ENCODE measurements at regions not wholly inside any gene's neighbourhood (a gene's known extent, or its start where the extent isn't known, plus 50 kb on each side); places are given as distances from the start of the nearest gene placed in this dataset.
"Not testable (repeated sequence)": the region's sequence is repeated elsewhere in the genome, so short reads cannot be mapped to it uniquely, and the experiment has no call there.

DNA sequence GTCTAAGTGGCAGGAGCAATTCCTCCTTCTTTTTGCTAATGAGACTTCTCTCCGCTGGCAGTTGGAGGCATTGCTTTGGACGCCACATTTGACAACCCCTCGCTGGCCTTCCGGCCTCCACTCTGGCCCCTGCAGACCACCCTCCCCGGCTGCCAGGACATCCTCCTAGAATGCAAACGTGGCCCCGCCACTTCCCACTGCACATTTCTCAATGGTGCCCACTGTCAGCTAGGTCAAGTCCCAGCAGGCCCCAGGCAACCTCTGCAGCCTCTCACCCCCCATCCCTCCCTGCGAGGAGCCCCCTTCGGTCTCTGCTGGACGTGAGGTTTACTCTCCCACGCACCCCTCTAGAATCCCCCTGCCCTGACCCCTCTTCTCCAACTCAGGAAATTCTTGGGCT lies 250.3 kb downstream of the FOXL1 start:
- DNase-seq (ENCODE audit: low read depth in 2 of 2) = no peak

DNA sequence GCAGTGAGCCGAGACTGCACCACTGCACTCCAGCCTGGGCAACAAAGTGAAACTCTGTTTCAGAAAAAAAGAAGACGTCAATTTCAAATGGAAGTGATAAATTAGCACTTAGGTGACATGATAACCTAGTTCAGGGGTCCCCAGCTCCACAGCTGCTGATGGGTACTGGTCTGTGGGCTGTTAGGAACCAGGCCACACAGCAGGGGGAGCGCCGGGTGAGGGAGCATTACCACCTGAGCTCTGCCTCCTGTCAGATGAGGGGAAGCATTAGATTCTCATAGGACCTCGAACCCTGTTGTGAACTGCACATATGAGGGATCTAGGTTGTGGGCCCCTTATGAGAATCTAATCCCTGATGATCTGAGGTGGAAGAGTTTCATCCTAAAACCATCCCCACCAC lies 253.0 kb downstream of the FOXL1 start:
- no peak for DNase-seq (ENCODE audit: low read depth in 2 of 2)

GRCh38 chr16:86833136-86833535 lies 254.8 kb downstream of the FOXL1 start:
- DNase-seq (ENCODE audit: low read depth in 2 of 2) = no peak

GRCh38 chr16:86834451-86835035 lies 256.2 kb downstream of the FOXL1 start:
- no peak for DNase-seq (ENCODE audit: low read depth in 2 of 2)

DNA sequence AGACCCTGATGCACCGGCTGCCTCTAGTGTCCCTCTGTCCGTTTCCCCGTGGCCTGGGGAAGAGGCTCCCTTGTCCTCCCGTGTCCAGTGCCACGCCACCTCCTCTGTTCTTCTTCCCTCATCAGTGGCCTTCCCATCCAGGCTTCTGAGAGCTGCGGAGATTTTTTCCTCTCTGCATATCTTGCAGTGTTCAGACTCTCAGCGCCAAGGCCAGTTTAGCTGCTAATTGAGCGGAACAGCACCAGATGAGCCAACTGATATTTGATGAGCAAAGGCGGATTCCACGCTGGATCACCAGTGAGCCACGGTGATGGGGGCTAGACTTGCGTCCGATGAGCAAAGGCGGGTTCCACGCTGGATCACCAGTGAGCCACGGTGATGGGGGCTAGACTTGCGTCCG lies 257.6 kb downstream of the FOXL1 start:
- DNase-seq (ENCODE audit: low read depth in 2 of 2) = no peak

GRCh38 chr16:86836503-86837129 lies 258.3 kb downstream of the FOXL1 start:
- no peak for DNase-seq (ENCODE audit: low read depth in 2 of 2)

- no peak for DNase-seq (ENCODE audit: low read depth in 2 of 2)
Measured at GRCh38 chr16:86843812-86844211, 265.5 kb downstream of the FOXL1 start.

DNA sequence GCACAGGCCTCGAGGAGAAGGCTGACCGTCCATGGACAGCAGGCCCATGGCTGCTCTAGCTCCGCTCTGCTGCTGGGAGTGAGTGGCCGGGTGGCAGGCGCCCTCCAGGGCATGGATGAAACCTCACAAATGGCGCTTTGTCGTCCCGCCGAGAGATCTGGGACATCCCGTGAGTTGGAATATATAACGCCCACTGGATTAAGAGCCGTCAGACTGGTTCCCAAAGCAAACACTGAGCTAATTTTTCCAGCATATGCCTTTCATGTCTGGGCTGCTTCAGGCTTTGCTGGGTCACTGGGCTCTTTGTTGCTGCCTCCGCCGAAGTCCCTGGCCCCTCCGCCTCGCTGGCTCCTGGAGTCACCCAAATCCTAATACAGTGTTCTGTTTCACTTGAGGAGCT lies 266.3 kb downstream of the FOXL1 start:
- DNase-seq (ENCODE audit: low read depth in 2 of 2) = no peak

- DNase-seq (ENCODE audit: low read depth in 2 of 2) = no peak
Measured at GRCh38 chr16:86846136-86846535, 267.8 kb downstream of the FOXL1 start.

DNA sequence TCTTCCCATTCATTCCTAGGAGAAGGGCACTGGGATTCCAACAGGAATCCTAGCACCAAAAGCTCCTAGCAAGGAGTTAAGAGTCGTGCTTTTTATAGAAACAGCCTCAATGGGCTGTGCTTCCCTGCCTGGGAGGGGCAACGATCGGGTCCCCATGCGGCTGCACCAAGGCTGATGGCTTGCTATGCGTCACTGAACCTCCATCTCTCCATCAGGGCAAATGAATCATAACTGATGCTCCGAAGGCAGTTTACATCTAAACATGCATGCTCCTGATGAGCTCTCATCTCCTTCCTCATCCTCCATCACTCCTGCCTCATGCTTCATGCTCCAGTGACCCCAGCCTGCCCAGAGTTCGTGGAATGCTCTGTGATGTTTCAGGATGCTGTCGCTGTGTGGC lies 270.5 kb downstream of the FOXL1 start:
- no peak for DNase-seq (ENCODE audit: low read depth in 2 of 2)

GRCh38 chr16:86850670-86851069 lies 272.3 kb downstream of the FOXL1 start:
- no peak for DNase-seq (ENCODE audit: low read depth in 2 of 2)

DNA sequence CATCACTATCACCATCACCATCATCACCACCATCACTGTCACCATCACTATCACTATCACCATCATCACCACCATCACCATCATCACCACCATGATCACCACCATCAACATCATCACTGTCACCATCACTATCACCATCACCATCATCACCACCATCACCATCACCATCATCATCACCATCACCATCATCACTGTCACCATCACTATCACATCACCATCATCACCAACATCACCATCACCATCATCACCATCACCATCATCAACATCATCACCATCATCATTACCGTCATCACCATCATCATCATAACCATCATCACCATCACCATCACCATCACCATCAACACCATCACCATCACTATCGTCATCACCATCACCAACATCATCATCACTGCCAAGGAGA lies 273.8 kb downstream of the FOXL1 start:
- DNase-seq (ENCODE audit: low read depth in 2 of 2) = no peak

DNA sequence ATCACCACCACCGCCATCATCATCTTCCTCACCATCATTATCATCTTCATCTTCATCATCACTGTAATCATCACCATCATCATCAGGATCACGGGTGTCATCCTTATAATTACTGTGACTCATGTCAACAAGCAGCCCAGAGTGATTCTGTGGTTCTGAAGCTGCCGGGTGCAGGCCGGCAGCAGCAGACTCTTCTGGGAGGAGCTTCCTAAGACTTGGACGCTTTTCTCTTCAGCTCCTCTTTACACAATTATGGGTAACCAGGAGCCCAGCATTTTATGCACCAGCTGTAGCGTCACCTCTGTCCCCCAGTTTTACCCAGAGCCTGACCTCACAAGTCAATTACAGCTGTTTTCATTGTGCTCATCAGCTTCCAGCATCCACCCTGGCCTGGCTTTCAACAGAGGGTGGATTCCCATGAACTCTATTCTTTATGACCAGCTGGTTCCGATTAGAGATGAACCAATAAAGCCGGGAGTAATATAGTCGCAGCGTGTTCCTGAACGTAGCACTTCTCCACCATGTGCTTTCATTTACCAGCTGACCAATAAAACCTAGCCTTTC lies 275.8 kb downstream of the FOXL1 start:
- no peak for DNase-seq (ENCODE audit: low read depth in 2 of 2)

GRCh38 chr16:86854626-86855294 lies 276.4 kb downstream of the FOXL1 start:
- no peak for DNase-seq (ENCODE audit: low read depth in 2 of 2)

DNA sequence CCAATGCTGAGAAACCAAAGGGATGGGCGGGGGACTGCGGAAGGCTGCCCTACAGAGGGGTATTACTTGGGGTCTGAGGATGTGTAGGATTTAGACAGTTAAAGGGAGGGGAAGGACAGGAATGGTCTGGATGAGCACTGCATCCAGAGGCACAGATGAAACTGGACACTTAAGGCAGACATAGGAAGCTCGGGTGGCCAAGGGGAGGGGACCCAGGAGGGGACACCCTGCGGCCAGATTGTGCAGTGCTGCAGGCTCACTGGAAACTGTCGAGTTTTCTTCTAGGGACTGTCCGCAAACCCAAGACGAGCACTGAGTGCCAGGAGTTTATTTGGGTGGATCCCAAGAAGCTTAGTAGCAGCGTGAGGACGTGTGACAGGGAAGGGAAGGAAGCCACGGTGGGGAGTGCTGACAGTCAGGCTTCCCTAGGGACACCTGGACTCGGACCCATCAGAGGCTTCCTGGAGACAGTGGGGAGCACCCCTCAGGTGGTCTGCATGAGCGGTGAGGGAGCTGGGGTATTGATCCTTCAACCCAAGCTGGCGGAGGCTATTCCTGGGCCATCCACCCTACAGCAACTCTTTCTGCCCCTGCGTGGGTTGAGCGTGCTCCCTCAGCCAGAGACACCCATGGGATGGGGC lies 278.7 kb downstream of the FOXL1 start:
- DNase-seq (ENCODE audit: low read depth in 2 of 2) = no peak

DNA sequence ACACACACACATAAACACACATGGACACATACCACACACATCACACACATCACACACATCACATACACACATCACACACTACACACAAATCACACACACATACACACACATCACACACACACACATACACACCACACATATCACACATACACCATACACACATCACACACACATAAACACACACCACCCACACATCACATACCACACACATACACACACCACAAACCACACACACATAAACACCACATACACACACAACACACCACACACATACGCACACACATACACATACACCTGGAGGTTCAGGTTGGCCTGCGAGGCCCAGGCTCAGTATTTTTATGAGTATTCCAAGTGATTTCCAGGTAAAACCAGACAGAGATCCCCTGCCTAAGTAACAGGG lies 279.5 kb downstream of the FOXL1 start:
- DNase-seq (ENCODE audit: low read depth in 2 of 2) = no peak

GRCh38 chr16:86858501-86858900 lies 280.2 kb downstream of the FOXL1 start:
- no peak for DNase-seq (ENCODE audit: low read depth in 2 of 2)

- not testable (repeated sequence) for DNase-seq (ENCODE audit: low read depth in 2 of 2)
Measured at GRCh38 chr16:86861270-86861858, 283.0 kb downstream of the FOXL1 start.

DNA sequence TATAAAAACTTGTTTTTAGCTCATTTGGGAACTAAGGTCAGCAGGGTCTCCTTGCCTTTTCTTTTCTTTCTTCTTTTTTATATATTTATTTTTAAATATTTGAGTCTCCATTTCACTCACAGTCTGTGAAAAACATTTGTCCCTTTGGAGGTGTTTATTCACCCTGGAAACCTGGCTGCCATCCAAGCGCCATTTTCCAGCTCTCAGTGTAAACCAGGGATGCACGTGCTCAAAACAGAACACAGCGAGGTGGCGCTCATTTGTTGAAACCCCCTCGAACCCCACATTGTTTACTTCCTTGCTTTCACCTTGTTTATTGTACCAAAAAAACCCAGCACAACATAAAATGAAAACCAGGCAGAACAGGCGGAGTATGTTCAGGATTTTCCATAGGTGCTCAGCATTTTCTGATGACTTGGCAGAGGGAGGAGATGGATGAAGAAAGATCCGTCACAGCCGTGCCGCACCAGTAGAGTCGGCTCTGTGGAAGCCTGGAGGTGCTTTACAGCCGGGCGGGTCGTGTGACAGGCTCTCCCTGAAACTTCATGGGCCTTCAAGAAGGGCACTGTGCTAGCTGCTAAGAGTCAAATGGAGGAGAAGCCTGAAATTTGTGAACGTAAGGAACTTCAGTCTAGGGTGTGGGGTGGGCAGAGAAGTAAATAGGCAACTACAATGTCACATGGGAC lies 284.4 kb downstream of the FOXL1 start:
- no peak for DNase-seq (ENCODE audit: low read depth in 2 of 2)

- DNase-seq (ENCODE audit: low read depth in 2 of 2) = no peak
Measured at GRCh38 chr16:86863609-86864008, 285.3 kb downstream of the FOXL1 start.

DNA sequence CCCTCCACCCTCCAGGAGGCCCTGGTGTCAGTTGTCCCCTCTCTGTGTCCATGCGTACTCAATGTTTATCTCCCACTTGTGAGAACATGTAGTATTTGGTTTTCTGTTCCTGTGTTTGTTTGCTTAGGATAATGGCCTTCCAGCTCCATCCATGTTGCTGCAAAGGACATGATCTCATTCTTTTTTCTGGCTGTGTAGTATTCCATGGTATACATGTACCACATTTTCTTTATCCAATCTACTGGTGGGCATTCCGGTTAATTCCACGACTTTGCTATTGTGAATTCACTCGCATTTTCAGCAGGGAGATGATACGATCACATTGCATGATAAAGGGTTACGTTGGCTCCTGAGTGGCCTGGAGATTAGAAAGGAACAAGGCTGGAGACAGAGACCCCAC lies 286.2 kb downstream of the FOXL1 start:
- DNase-seq (ENCODE audit: low read depth in 2 of 2) = no peak
